ENCODE measurements at regions not wholly inside any gene's neighbourhood (a gene's known extent, or its start where the extent isn't known, plus 50 kb on each side); places are given as distances from the start of the nearest gene placed in this dataset.

DNA sequence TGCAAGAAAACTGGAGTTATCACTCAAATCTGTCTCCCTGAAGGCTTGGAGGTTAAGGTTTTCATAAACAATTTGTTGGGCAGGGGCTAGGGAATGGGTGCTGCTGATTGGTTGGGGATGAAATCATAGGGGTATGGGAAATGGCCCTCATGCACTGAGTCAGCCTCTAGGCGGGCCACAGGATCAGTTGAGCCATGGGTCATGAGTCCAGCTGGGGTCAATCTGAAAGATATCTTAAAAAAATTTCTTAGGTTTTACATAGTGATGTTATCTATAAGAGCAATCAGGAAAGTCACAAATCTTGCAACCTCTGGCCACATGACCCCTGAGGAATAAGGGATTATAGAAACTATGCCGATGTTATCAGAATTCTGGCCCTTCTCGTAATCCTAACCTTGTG is 491.7 kb downstream of the ZIC1 start:
- ATAC-seq (ENCODE audit: low read depth) (no peak), DNase-seq (no peak)
- H2BK5ac ChIP-seq (ENCODE audit: low read depth, low read length, poor library complexity, severe bottlenecking), result no peak overlapping the region
- no peak overlapping the region for H3K18ac ChIP-seq (ENCODE audit: low read depth, low read length)
- no peaks in the 10 kb centered on the region for H3K9me1 ChIP-seq (ENCODE audit: insufficient read depth, low read length)
- H3K9ac ChIP-seq (ENCODE audit: low read depth, low read length), result no peak overlapping the region
- H3K4ac ChIP-seq (ENCODE audit: low read depth, low read length), result no peak overlapping the region
- no peak overlapping the region for H3K4me2 ChIP-seq (ENCODE audit: low read depth, low read length)
- no peak overlapping the region for H3K23ac ChIP-seq (ENCODE audit: low read depth, low read length)
- ChIA-PET CTCF (no interaction called here), POLR2A (ENCODE audit: unreplicated experiment) (no interaction called here)
- H3K79me1 ChIP-seq (ENCODE audit: low read depth in 1 of 2, low read length in 2 of 2), result no peaks in the 10 kb centered on the region
- H3K9me3 ChIP-seq (ENCODE audit: control insufficient read depth, insufficient read depth, low read length), result peaks cover 3% of the 10 kb centered on the region; the same call in 1 of the 2 replicates
- no peak overlapping the region for H2BK20ac ChIP-seq (ENCODE audit: low read depth, low read length)
- no peak overlapping the region for H4K8ac ChIP-seq (ENCODE audit: low read depth in 2 of 2, low read length in 2 of 2)
- dilution Hi-C loops (cut with HindIII; ENCODE audit: low sequenced_read_pairs, unreplicated experiment) (no loop called here), intact Hi-C loops (cut with micrococcal nuclease) (no loop called here), in situ Hi-C loops (cut with MboI; ENCODE audit: low sequenced_read_pairs) (no loop called here)
- no peak overlapping the region for H3K14ac ChIP-seq (replicated peaks; ENCODE audit: low read depth, low read length)
- no peak overlapping the region for H2BK120ac ChIP-seq (ENCODE audit: low read depth, low read length)
- H2AFZ ChIP-seq (replicated peaks; ENCODE audit: low read length, poor library complexity), result no peak overlapping the region
- H3K27me3 ChIP-seq (ENCODE audit: control insufficient read depth, insufficient read depth, low read length), result no peaks in the 10 kb centered on the region
- no peak overlapping the region for H4K5ac ChIP-seq (ENCODE audit: low read depth, low read length)
- no peak overlapping the region for H4K91ac ChIP-seq (ENCODE audit: insufficient read depth, low read depth, low read length)
- H3K4me1 ChIP-seq (ENCODE audit: control insufficient read depth, insufficient read depth, low read length), result no peaks in the 10 kb centered on the region
- no CpG with 5 or more reads among the region's 3 CpGs for WGBS, 2 experiments (ENCODE audit: extremely low coverage in 2 of 2, insufficient read length in 1 of 2)
- no peak overlapping the region for H2AK5ac ChIP-seq (ENCODE audit: low read depth, low read length)
- no peak overlapping the region for H2AK9ac ChIP-seq (replicated peaks; ENCODE audit: low read depth, low read length, poor library complexity)
- no peak overlapping the region for H3K4me3 ChIP-seq (ENCODE audit: insufficient read depth, low read depth, low read length)
- no TSS peak for BruUV-seq (replicated peaks)
- TF ChIP-seq CHD1 (IDR thresholded peaks at IDR 0.05; ENCODE audit: low read depth, low read length), result no peak
- TF ChIP-seq, protein P1, sequence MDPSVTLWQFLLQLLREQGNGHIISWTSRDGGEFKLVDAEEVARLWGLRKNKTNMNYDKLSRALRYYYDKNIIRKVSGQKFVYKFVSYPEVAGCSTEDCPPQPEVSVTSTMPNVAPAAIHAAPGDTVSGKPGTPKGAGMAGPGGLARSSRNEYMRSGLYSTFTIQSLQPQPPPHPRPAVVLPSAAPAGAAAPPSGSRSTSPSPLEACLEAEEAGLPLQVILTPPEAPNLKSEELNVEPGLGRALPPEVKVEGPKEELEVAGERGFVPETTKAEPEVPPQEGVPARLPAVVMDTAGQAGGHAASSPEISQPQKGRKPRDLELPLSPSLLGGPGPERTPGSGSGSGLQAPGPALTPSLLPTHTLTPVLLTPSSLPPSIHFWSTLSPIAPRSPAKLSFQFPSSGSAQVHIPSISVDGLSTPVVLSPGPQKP (IDR thresholded peaks at IDR 0.05; ENCODE audit: borderline replicate concordance, low read depth, low read length), result no peak
- no peak for TF ChIP-seq MAZ (IDR thresholded peaks at IDR 0.05; ENCODE audit: borderline replicate concordance, low read depth, low read length)
- TF ChIP-seq MXI1 (IDR thresholded peaks at IDR 0.05; ENCODE audit: borderline replicate concordance, low read depth, low read length), result no peak
- no peak for TF ChIP-seq FOS (IDR thresholded peaks at IDR 0.05; ENCODE audit: low read depth, low read length)
- no peak for TF ChIP-seq RAD21 (IDR thresholded peaks at IDR 0.05; ENCODE audit: low read length)
- TF ChIP-seq, protein P2, sequence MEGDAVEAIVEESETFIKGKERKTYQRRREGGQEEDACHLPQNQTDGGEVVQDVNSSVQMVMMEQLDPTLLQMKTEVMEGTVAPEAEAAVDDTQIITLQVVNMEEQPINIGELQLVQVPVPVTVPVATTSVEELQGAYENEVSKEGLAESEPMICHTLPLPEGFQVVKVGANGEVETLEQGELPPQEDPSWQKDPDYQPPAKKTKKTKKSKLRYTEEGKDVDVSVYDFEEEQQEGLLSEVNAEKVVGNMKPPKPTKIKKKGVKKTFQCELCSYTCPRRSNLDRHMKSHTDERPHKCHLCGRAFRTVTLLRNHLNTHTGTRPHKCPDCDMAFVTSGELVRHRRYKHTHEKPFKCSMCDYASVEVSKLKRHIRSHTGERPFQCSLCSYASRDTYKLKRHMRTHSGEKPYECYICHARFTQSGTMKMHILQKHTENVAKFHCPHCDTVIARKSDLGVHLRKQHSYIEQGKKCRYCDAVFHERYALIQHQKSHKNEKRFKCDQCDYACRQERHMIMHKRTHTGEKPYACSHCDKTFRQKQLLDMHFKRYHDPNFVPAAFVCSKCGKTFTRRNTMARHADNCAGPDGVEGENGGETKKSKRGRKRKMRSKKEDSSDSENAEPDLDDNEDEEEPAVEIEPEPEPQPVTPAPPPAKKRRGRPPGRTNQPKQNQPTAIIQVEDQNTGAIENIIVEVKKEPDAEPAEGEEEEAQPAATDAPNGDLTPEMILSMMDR (conservative IDR thresholded peaks at IDR 0.05; ENCODE audit: low read depth, low read length), result no peak
- TF ChIP-seq SMC3 (IDR thresholded peaks at IDR 0.05; ENCODE audit: low read depth, low read length), result no peak
- TF ChIP-seq RCOR1 (IDR thresholded peaks at IDR 0.05; ENCODE audit: insufficient replicate concordance, low read length), result no peak
- no peak for TF ChIP-seq MAFK (IDR thresholded peaks at IDR 0.05; ENCODE audit: low read depth, low read length)
- TF ChIP-seq, protein P3, sequence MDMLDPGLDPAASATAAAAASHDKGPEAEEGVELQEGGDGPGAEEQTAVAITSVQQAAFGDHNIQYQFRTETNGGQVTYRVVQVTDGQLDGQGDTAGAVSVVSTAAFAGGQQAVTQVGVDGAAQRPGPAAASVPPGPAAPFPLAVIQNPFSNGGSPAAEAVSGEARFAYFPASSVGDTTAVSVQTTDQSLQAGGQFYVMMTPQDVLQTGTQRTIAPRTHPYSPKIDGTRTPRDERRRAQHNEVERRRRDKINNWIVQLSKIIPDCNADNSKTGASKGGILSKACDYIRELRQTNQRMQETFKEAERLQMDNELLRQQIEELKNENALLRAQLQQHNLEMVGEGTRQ (IDR thresholded peaks at IDR 0.05; ENCODE audit: low read depth, low read length), result no peak
- no peak for TF ChIP-seq RFX5 (IDR thresholded peaks at IDR 0.05; ENCODE audit: low read depth, low read length)
- no peak for TF ChIP-seq POLR2A (IDR thresholded peaks at IDR 0.05; ENCODE audit: low read depth, low read length)
- no peak for TF ChIP-seq CEBPB (IDR thresholded peaks at IDR 0.05; ENCODE audit: low read depth, low read length)
- TF ChIP-seq NFE2L2 (IDR thresholded peaks at IDR 0.05; ENCODE audit: low read depth, low read length), result no peak
- TF ChIP-seq BHLHE40 (IDR thresholded peaks at IDR 0.05; ENCODE audit: low read depth, low read length), result no peak
- H4K20me1 ChIP-seq (ENCODE audit: insufficient read depth, low read length), result no peaks in the 10 kb centered on the region
- H2BK15ac ChIP-seq (ENCODE audit: low read depth, low read length), result no peak overlapping the region
- no peak overlapping the region for H3K27ac ChIP-seq (ENCODE audit: insufficient read depth, low read length)
- H3K36me3 ChIP-seq (ENCODE audit: control insufficient read depth, insufficient read depth, low read length), result no peaks in the 10 kb centered on the region
- H3K56ac ChIP-seq (ENCODE audit: extremely low read depth, insufficient read depth, low read length), result no peak overlapping the region

All from IMR-90 (cell line).